ENCODE measurements at regions not wholly inside any gene's neighbourhood (a gene's known extent, or its start where the extent isn't known, plus 50 kb on each side); places are given as distances from the start of the nearest gene placed in this dataset.

GRCh38 chr15:85298941-85299340 is 81.5 kb upstream of the AKAP13 start:
- TF ChIP-seq CTCF (IDR thresholded peaks at IDR 0.05) = no peak
- no peak for TF ChIP-seq POLR2A (IDR thresholded peaks at IDR 0.05)
- TF ChIP-seq EP300 (IDR thresholded peaks at IDR 0.05) = no peak

Measured in tibial nerve (tissue), 4 donors.